K562 (cell line): ENCODE measurements at regions not wholly inside any gene's neighbourhood (a gene's known extent, or its start where the extent isn't known, plus 50 kb on each side); places are given as distances from the start of the nearest gene placed in this dataset.

Experiments used
- ARNT ChIP-seq, 2 experiments: fragments of 450-650 bp; IDR thresholded peaks; 2 replicates each; pipeline ENCODE4 v1.6.1; 2016; ENCODE audit warnings: mild to moderate bottlenecking in 1 of 2
- ATF2 ChIP-seq: sonication (generic); formaldehyde crosslinking; IDR thresholded peaks from 2 replicates; pipeline ENCODE4 v1.8.1; 2022; ENCODE audit warnings: missing genetic modification reagents
- BACH1 ChIP-seq: fragments of 200-800 bp; sonication (Bioruptor generic); IDR thresholded peaks from 2 replicates; pipeline ENCODE4 v1.6.1; 2016; ENCODE audit warnings: missing genetic modification characterization, missing compliant biosample characterization
- BCLAF1 ChIP-seq, 2 experiments: fragments of 450-650 bp in 1 of 2; IDR thresholded peaks; 2 replicates each; pipeline ENCODE4 v1.6.1; 2011 to 2017; ENCODE audit warnings: low read depth in 2 of 2, antibody characterized with exemption in 1 of 2, borderline replicate concordance in 1 of 2, low read length in 1 of 2, mild to moderate bottlenecking in 1 of 2, mixed read lengths in 1 of 2; ENCODE audit not compliant: control insufficient read depth in 1 of 2
- BCOR ChIP-seq: fragments of 450-650 bp; IDR thresholded peaks from 2 replicates; pipeline ENCODE4 v1.6.1; 2016
- CBX1 ChIP-seq: sonication (generic); IDR thresholded peaks from 2 replicates; pipeline ENCODE4 v1.6.1; 2016; ENCODE audit warnings: antibody characterized with exemption, low read depth, mild to moderate bottlenecking
- DPF2 ChIP-seq: fragments of 450-650 bp; IDR thresholded peaks from 2 replicates; pipeline ENCODE4 v1.6.1; 2016
- E2F8 ChIP-seq: fragments of 450-650 bp; IDR thresholded peaks from 2 replicates; pipeline ENCODE4 v1.7.1; 2018; ENCODE audit warnings: mild to moderate bottlenecking, low read depth; ENCODE audit not compliant: partially characterized antibody
- HMG20B ChIP-seq: fragments of 250-450 bp; sonication (Bioruptor Pico); IDR thresholded peaks from 2 replicates; pipeline ENCODE4 v1.5.0; 2021; ENCODE audit warnings: mild to moderate bottlenecking
- L3MBTL2 ChIP-seq: fragments of 450-650 bp; IDR thresholded peaks from 2 replicates; pipeline ENCODE4 v1.6.1; 2016; ENCODE audit warnings: mild to moderate bottlenecking, moderate library complexity
- LCOR ChIP-seq: sonication (generic); formaldehyde crosslinking; IDR thresholded peaks from 2 replicates; pipeline ENCODE4 v1.8.0; 2022; ENCODE audit warnings: mild to moderate bottlenecking, missing genetic modification reagents
- NFIX ChIP-seq: fragments of 250-450 bp; sonication (Bioruptor Pico); IDR thresholded peaks from 2 replicates; pipeline ENCODE4 v1.4.0; 2020; ENCODE audit warnings: low read depth, mild to moderate bottlenecking, moderate library complexity
- NFYB ChIP-seq: IDR thresholded peaks from 2 replicates; pipeline ENCODE4 v1.6.1; 2011; ENCODE audit warnings: mild to moderate bottlenecking, moderate library complexity; ENCODE audit not compliant: insufficient read length; ENCODE audit errors: extremely low read depth
- NKRF ChIP-seq: fragments of 450-650 bp; IDR thresholded peaks from 2 replicates; pipeline ENCODE4 v1.6.1; 2016; ENCODE audit warnings: borderline replicate concordance
- RBM25 ChIP-seq: fragments of 200-400 bp; formaldehyde crosslinking; IDR thresholded peaks from 2 replicates; pipeline ENCODE4 v1.6.1; 2018; ENCODE audit warnings: low read length, low read depth, moderate library complexity; ENCODE audit not compliant: severe bottlenecking
- RBM39 ChIP-seq: fragments of 200-400 bp; formaldehyde crosslinking; optimal IDR thresholded peaks from 2 replicates; pipeline ENCODE3; 2018; ENCODE audit warnings: low read depth, low read length
- SNIP1 ChIP-seq: fragments of 450-650 bp; IDR thresholded peaks from 2 replicates; pipeline ENCODE4 v1.7.1; 2017; ENCODE audit warnings: low read depth, mild to moderate bottlenecking
- TF ChIP-seq, protein P1 (sequence below): conservative IDR thresholded peaks from 2 replicates; pipeline ENCODE4 v1.6.1; 2011; ENCODE audit warnings: low read depth, mild to moderate bottlenecking, low read length; ENCODE audit not compliant: control insufficient read depth
- TF ChIP-seq, protein P2 (sequence below): fragments of 250-450 bp; sonication (Bioruptor Pico); IDR thresholded peaks from 2 replicates; pipeline ENCODE4 v1.8.0; 2022; ENCODE audit warnings: moderate library complexity, mild to moderate bottlenecking, inconsistent platforms

- TF ChIP-seq E2F8 (no peak), BCLAF1 (IDR thresholded peaks at IDR 0.05; ENCODE audit: borderline replicate concordance in 1 of 2, control insufficient read depth in 1 of 2, low read depth in 2 of 2, low read length in 1 of 2) (no peak), L3MBTL2 (no peak), NFYB (no peak), CBX1 (no peak), BACH1 (tag) (peak; percentile 57; the same call in 1 of the 2 replicates), ARNT (IDR thresholded peaks at IDR 0.05) (no peak), BCOR (no peak), RBM39 (no peak), HMG20B (no peak), NFIX (CRISPR knock-in tag) (no peak), ATF2 (CRISPR knock-in tag) (no peak), SNIP1 (no peak), LCOR (CRISPR knock-in tag) (no peak), RBM25 (no peak), DPF2 (no peak), NKRF (no peak)
- TF ChIP-seq, protein P1, sequence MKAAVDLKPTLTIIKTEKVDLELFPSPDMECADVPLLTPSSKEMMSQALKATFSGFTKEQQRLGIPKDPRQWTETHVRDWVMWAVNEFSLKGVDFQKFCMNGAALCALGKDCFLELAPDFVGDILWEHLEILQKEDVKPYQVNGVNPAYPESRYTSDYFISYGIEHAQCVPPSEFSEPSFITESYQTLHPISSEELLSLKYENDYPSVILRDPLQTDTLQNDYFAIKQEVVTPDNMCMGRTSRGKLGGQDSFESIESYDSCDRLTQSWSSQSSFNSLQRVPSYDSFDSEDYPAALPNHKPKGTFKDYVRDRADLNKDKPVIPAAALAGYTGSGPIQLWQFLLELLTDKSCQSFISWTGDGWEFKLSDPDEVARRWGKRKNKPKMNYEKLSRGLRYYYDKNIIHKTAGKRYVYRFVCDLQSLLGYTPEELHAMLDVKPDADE = no peak
- TF ChIP-seq, protein P2, sequence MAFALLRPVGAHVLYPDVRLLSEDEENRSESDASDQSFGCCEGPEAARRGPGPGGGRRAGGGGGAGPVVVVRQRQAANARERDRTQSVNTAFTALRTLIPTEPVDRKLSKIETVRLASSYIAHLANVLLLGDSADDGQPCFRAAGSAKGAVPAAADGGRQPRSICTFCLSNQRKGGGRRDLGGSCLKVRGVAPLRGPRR (CRISPR knock-in tag) = no peak
These were observed 192.9 kb upstream of the GALNT2 start (continued) for GRCh38 chr1:229874136-229874535.
